VCaP (cell line): ENCODE measurements at regions not wholly inside any gene's neighbourhood (a gene's known extent, or its start where the extent isn't known, plus 50 kb on each side); places are given as distances from the start of the nearest gene placed in this dataset.
"Not testable (repeated sequence)": the region's sequence is repeated elsewhere in the genome, so short reads cannot be mapped to it uniquely, and the experiment has no call there.

Experiments
- H3K27ac ChIP-seq: fragments of 450-650 bp; 2 replicates; pipeline ENCODE4 v1.5.1; 2017
- CTCF ChIP-seq: fragments of 450-650 bp; conservative IDR thresholded peaks from 2 replicates; pipeline ENCODE4 v1.5.1; 2017; ENCODE audit warnings: mild to moderate bottlenecking, moderate library complexity

- no peak for TF ChIP-seq CTCF
- no peak overlapping the region for H3K27ac ChIP-seq
Measured at GRCh38 chr5:89545626-89546025, 662.6 kb upstream of the MEF2C start.

DNA sequence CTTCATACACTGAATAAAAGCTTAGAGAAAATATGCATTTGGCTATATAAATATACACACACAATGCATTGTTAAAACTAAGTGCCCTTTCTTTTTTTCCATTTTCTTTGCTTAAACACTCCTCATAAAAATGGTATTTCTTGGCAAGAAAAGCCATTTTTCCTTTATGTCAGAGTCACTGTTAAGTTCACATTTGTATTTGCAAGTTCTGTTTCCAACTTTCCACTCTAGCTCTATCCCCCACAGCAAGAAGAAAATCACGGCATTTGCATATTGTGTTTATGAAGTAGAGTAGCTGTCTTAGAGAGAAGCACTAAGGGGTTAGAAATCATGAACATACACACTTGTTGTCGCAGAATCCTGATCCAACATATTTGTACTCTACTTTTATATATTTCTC, 662.1 kb upstream of the MEF2C start:
- no peak for TF ChIP-seq CTCF
- H3K27ac ChIP-seq = no peak overlapping the region

DNA sequence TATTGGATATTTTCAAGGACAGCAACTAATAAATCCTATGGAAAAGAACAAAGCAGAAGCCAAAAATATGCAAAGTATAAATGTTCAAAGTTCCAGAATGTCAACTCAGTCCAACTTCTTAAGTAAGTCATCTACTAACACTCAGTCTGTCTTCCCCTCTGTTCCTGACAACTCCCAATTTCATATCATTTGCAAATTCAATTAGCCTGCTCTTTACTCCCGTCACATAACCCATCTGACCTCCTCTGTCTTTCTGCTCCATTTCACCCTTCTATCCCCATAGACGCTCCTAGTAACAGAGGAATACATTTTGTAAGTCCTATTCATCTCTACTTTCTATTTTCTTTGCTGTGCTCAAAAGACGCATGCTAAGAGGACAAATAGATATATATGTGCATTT, 659.8 kb upstream of the MEF2C start:
- no peak for TF ChIP-seq CTCF
- no peak overlapping the region for H3K27ac ChIP-seq

GRCh38 chr5:89537800-89538199, 654.8 kb upstream of the MEF2C start:
- TF ChIP-seq CTCF = no peak
- H3K27ac ChIP-seq = no peak overlapping the region

GRCh38 chr5:89536020-89536419, 653.0 kb upstream of the MEF2C start:
- H3K27ac ChIP-seq = no peak overlapping the region
- no peak for TF ChIP-seq CTCF

DNA sequence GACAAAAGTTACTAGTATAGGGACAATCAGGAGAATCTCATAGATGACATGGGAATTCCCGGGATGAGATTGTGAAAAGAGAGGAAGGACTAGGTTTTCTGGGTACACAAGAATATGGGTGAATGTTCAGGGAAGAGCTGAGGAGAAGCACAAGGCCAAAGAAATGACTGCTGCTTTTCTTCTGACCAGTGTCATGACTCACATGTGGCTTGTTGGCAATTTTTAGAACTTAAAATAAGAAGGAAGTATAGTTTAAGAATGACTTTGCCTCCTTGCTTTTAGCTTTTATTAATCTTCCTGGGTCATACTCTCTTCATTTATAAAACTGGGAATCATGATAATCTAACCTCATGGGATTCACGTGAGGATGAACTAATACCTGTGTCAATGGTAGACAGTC, 652.4 kb upstream of the MEF2C start:
- TF ChIP-seq CTCF = no peak
- no peak overlapping the region for H3K27ac ChIP-seq

DNA sequence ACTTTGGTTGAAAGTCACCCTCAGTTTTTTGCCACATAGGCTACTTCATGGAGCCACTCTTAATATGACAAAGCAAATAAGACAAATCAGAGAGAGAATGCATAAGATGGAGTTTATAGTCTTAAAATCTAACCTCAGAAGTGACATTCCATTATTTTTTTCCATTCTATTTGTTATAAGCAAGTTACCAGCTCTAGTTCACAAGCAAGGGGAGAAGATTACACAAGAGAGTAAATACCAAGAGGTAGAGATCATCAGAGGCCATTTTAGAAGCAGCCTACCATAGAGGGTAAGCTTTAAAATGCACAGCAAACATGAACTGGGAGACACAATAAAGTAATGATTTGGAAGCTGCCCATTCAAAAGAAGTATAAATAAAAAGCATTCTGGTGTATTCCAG, 651.3 kb upstream of the MEF2C start:
- no peak overlapping the region for H3K27ac ChIP-seq
- TF ChIP-seq CTCF = no peak

DNA sequence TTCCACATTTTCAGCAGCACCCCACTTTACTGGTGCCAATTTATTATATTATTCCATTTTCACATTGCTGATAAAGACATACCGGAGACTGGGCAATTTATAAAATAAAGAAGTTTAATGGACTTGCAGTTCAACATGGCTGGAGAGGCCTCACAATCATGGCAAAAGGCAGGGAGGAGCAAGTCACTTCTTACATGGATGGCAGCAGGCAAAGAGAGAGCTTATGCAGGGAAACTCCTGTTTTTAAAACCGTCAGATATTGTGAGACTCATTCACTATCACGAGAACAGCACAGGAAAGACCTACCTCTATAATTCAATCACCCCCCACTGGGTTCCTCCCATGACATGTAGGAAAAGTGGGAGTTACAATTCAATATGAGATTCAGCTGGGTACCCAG, 641.8 kb upstream of the MEF2C start:
- TF ChIP-seq CTCF = no peak
- no peak overlapping the region for H3K27ac ChIP-seq

- H3K27ac ChIP-seq = not testable (repeated sequence)
Measured at GRCh38 chr5:89523867-89524266, 640.9 kb upstream of the MEF2C start.
